ENCODE measurements at regions not wholly inside any gene's neighbourhood (a gene's known extent, or its start where the extent isn't known, plus 50 kb on each side); places are given as distances from the start of the nearest gene placed in this dataset.

DNA sequence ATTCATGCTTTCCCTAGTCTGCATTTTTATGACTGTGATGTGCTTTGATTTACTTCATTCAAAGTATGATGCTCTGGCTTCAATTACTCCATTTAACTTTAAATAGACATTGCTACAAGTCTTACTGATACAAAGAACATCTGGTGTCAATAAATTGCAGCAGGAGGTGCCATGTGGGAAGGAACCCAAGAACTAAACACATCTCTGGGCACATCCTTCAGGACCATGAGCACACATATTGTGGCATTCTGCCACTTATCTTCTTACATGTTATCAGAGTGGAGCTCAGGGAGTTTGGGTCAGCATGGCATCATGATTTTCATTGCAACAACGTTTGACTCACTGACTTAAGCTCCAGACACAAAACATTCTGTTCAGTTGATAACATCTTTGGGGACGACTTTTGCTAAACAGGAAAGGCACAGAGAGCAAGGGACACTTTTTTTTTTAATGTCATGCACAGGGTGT, 227.0 kb downstream of the DKK1 start:
- no peaks in the 10 kb centered on the region for H3K4me1 Mint-ChIP-seq
- POLR2A ChIA-PET, result no interaction called here
- peaks cover 0 to 16% (median 3%) of the 10 kb centered on the region in 9 donors for H3K9me3 Mint-ChIP-seq
- H3K4me3 Mint-ChIP-seq, result no peak overlapping the region
- ATAC-seq (no peak), DNase-seq (no peak)
- H3K27me3 Mint-ChIP-seq, result no peaks in the 10 kb centered on the region
- no peak overlapping the region for H3K27ac Mint-ChIP-seq
- H3K36me3 Mint-ChIP-seq, result peaks cover 0 to 4% (median 0%) of the 10 kb centered on the region in 3 donors

GRCh38 chr10:52542906-52543305, 228.8 kb downstream of the DKK1 start:
- Mint-ChIP-seq H3K4me1 (no peaks in the 10 kb centered on the region), H3K9me3 (peaks cover 0 to 10% (median 4%) of the 10 kb centered on the region in 9 donors), H3K36me3 (peaks cover 0 to 4% (median 0%) of the 10 kb centered on the region in 3 donors), H3K4me3 (no peak overlapping the region), H3K27ac (no peak overlapping the region), H3K27me3 (no peaks in the 10 kb centered on the region)
- no peak for ATAC-seq
- POLR2A ChIA-PET, result no interaction called here
- DNase-seq, result no peak

- no peak for DNase-seq
- peaks cover 0 to under 1% (median 0%) of the 10 kb centered on the region in 3 donors for H3K36me3 Mint-ChIP-seq
- peaks cover 0 to 20% (median 3%) of the 10 kb centered on the region in 9 donors for H3K9me3 Mint-ChIP-seq
- H3K4me1 Mint-ChIP-seq, result no peaks in the 10 kb centered on the region
- peaks cover 0 to 4% (median 0%) of the 10 kb centered on the region in 5 donors for H3K27me3 Mint-ChIP-seq
- POLR2A ChIA-PET, result no interaction called here
- no peak overlapping the region for H3K27ac Mint-ChIP-seq
- H3K4me3 Mint-ChIP-seq, result no peak overlapping the region
- no peak for ATAC-seq
Measured at GRCh38 chr10:52551046-52551445, 221.5 kb downstream of the MBL2 start.

DNA sequence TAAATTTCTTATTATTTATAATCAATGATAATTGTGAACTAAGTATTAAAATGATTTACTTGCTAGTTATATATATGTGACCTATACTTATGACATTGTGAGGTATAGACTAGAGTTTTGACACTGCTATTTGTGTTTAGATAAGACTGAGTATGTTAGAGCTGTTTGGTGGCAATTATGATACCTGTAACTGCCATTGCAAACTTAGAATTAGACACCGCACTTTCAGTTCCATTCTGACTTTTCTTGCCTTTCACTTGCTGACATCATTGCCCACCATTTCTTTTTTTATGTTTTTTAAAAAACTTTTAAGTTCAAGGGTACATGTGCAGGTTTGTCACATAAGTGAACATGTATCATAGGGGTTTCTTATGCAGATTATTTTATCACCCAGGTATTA, 214.5 kb downstream of the MBL2 start:
- no peak overlapping the region for H3K27ac Mint-ChIP-seq
- H3K4me3 Mint-ChIP-seq, result no peak overlapping the region
- ATAC-seq (no peak), DNase-seq (no peak)
- H3K9me3 Mint-ChIP-seq, result peaks cover 0 to 13% (median 0%) of the 10 kb centered on the region in 9 donors
- H3K27me3 Mint-ChIP-seq, result peaks cover 0 to 4% (median 0%) of the 10 kb centered on the region in 5 donors
- POLR2A ChIA-PET, result no interaction called here
- H3K36me3 Mint-ChIP-seq, result no peaks in the 10 kb centered on the region
- H3K4me1 Mint-ChIP-seq, result no peaks in the 10 kb centered on the region

- Mint-ChIP-seq H3K27ac (no peak overlapping the region), H3K27me3 (no peaks in the 10 kb centered on the region), H3K36me3 (no peaks in the 10 kb centered on the region), H3K4me3 (no peak overlapping the region), H3K4me1 (no peaks in the 10 kb centered on the region), H3K9me3 (peaks cover 0 to 8% (median 0%) of the 10 kb centered on the region in 9 donors)
- ATAC-seq (no peak), DNase-seq (no peak)
- POLR2A ChIA-PET, result no interaction called here
Measured at GRCh38 chr10:52561322-52561721, 211.3 kb downstream of the MBL2 start.

GRCh38 chr10:52563360-52563759, 209.2 kb downstream of the MBL2 start:
- H3K4me1 Mint-ChIP-seq, result no peaks in the 10 kb centered on the region
- H3K4me3 Mint-ChIP-seq, result no peak overlapping the region
- H3K27ac Mint-ChIP-seq, result no peak overlapping the region
- ATAC-seq (no peak), DNase-seq (no peak)
- no peaks in the 10 kb centered on the region for H3K27me3 Mint-ChIP-seq
- peaks cover 0 to 8% (median 0%) of the 10 kb centered on the region in 9 donors for H3K9me3 Mint-ChIP-seq
- POLR2A ChIA-PET, result no interaction called here
- H3K36me3 Mint-ChIP-seq, result no peaks in the 10 kb centered on the region

DNA sequence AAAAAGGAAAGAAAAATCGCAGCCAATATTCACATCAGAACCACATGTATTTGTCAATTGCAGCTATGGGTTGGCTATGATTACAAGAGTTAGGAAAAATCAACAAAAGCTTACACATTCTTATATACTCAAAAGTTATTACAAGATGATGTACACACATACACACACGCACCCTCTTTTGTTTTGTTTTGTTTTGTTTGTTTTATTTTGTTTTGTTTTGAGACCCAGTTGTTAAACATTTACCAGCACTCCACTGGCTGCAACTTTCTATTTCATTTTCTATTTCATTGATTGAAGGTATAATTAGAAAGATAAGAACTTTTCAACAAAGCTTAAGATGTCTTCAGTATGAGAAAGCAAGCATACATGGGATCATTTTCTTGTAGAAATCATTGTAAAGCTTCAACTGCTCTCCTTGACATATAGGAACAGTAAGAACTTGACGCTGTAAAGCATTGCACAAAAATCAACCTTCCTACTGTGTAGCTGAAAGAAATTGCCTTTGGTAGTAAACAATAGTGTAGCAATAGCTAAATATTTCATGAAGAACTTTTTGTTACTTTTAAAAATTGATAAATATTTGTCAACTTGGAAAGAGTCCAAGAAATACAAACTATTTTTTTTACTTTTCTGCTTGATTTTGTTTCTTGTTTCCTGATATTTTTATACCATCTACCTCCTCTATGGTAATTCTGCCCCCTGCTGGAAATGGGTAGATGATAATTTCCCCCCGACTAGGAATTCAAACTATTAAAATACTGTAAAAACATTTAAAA, 205.9 kb downstream of the MBL2 start:
- no peak for ATAC-seq
- H3K27me3 Mint-ChIP-seq, result no peaks in the 10 kb centered on the region
- no peaks in the 10 kb centered on the region for H3K36me3 Mint-ChIP-seq
- H3K9me3 Mint-ChIP-seq, result peaks cover 0 to 5% (median 0%) of the 10 kb centered on the region in 9 donors
- no peaks in the 10 kb centered on the region for H3K4me1 Mint-ChIP-seq
- H3K27ac Mint-ChIP-seq, result no peak overlapping the region
- no peak overlapping the region for H3K4me3 Mint-ChIP-seq
- DNase-seq, result no peak
- POLR2A ChIA-PET, result no interaction called here

DNA sequence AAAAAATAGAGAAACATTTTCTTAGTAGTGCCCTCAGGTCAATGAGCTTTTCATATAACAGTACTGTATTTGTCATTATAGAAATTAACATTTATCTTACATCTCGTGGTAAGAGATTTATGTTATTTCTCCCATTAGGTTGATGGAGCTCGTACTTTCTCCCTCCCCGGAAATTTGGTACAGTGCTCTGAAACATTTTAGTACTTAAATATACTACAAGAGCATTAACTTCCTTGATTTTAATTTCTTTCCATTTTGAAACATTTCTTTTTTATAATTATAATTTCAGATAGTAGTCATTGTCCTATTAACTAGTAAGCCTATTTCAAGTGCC, 205.4 kb downstream of the MBL2 start:
- Mint-ChIP-seq H3K36me3 (no peaks in the 10 kb centered on the region), H3K4me3 (no peak overlapping the region), H3K4me1 (no peaks in the 10 kb centered on the region), H3K27me3 (no peaks in the 10 kb centered on the region), H3K9me3 (peaks cover 0 to 4% (median 0%) of the 10 kb centered on the region in 9 donors), H3K27ac (no peak overlapping the region)
- ATAC-seq (no peak), DNase-seq (no peak)
- POLR2A ChIA-PET, result no interaction called here

GRCh38 chr10:52568309-52568708, 204.3 kb downstream of the MBL2 start:
- no peaks in the 10 kb centered on the region for H3K4me1 Mint-ChIP-seq
- ATAC-seq (no peak), DNase-seq (no peak)
- H3K27me3 Mint-ChIP-seq, result no peaks in the 10 kb centered on the region
- peaks cover 0 to 3% (median 0%) of the 10 kb centered on the region in 9 donors for H3K9me3 Mint-ChIP-seq
- H3K4me3 Mint-ChIP-seq, result no peak overlapping the region
- no peak overlapping the region for H3K27ac Mint-ChIP-seq
- no peaks in the 10 kb centered on the region for H3K36me3 Mint-ChIP-seq
- POLR2A ChIA-PET, result no interaction called here

- no peak overlapping the region for H3K4me3 Mint-ChIP-seq
Measured at GRCh38 chr10:52570490-52570889, 202.1 kb downstream of the MBL2 start.

DNA sequence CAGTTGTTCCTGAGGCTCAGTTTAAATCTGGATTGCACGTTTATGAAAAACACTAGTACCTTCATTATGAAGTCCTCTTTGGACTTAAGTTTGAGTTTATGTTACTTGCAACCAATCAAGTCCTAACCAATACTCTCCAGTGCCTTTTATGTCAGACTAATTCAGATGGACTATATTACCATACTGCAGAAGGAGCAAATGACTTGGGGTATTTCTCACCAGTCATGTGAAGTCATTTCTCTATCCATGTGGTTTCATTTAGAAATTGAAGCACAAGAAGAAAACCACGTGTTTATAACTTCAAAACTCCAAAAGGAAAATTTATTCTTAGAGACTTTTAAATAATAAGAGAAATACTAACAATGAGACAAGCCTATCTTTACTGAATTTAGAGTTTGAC, 201.6 kb downstream of the MBL2 start:
- no peaks in the 10 kb centered on the region for H3K4me1 Mint-ChIP-seq
- DNase-seq (no peak), ATAC-seq (no peak)
- no peaks in the 10 kb centered on the region for H3K36me3 Mint-ChIP-seq
- POLR2A ChIA-PET, result no interaction called here
- H3K27me3 Mint-ChIP-seq, result no peaks in the 10 kb centered on the region
- H3K27ac Mint-ChIP-seq, result no peak overlapping the region
- H3K9me3 Mint-ChIP-seq, result peaks cover 0 to 4% (median 0%) of the 10 kb centered on the region in 9 donors
- H3K4me3 Mint-ChIP-seq, result no peak overlapping the region

More at GRCh38 chr10:52570490-52570889, 202.1 kb downstream of the MBL2 start:
- Mint-ChIP-seq H3K27ac (no peak overlapping the region), H3K36me3 (no peaks in the 10 kb centered on the region), H3K9me3 (peaks cover 0 to 4% (median 0%) of the 10 kb centered on the region in 9 donors), H3K4me1 (no peaks in the 10 kb centered on the region), H3K27me3 (no peaks in the 10 kb centered on the region)
- ATAC-seq (no peak), DNase-seq (no peak)
- POLR2A ChIA-PET, result no interaction called here

DNA sequence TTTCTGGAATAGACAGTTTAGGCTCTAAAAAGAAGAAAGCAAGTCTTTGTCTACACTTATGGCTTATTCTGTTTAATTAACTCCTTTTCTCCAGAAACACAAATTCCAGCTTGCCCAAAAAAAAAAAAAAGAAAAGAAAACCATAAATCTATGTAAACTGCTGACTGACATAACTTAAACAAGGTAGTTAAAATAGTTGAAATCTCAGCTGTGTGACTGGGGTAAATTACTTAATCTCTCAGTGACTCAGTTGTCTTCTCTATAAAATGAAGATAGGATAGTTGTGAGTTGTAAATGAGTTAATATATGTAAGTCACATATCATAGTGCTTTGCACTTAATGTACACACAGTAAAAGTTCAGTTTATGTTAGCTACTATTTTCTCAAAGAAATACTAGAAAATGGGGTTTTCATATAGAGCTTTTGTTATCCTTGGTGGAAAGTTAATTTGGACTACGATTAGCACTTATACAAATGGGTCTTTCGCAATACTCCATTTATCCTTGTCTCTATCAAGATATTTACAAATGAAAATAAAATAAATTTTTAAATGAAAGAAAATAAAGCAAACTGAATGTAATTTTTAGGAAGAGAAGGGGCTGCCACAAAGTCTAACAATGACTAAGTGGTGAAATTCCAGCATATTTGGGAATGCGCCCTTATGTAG, 200.9 kb downstream of the MBL2 start:
- Mint-ChIP-seq H3K4me3 (no peak overlapping the region), H3K4me1 (no peaks in the 10 kb centered on the region), H3K9me3 (peaks cover 0 to 4% (median 0%) of the 10 kb centered on the region in 9 donors), H3K27ac (no peak overlapping the region), H3K36me3 (no peaks in the 10 kb centered on the region), H3K27me3 (no peaks in the 10 kb centered on the region)
- POLR2A ChIA-PET, result no interaction called here
- DNase-seq (no peak), ATAC-seq (no peak)

DNA sequence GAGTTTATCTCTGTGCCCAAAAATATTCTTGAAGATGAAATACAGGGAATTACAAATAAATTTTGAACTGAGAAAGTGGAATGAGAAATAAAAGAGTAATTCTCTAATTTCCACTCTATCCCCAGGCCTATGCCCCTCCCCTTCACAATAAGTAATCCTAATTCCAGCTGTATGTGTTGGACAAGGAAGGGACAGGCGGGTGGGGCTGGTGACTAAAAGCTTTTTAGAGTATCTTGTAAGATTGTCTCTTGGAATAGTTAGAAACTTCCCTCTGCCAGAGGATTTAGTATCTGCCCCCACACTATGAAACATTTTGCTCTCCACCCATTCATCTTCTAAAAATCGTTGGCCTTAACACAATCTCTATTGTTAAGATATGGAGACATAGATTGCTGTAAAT, 199.2 kb downstream of the MBL2 start:
- no peaks in the 10 kb centered on the region for H3K4me1 Mint-ChIP-seq
- POLR2A ChIA-PET, result no interaction called here

More for the DNA sequence above, 199.2 kb downstream of the MBL2 start:
- peaks cover 0 to 4% (median 0%) of the 10 kb centered on the region in 9 donors for H3K9me3 Mint-ChIP-seq
- no peak overlapping the region for H3K27ac Mint-ChIP-seq
- DNase-seq (no peak), ATAC-seq (no peak)
- H3K36me3 Mint-ChIP-seq, result no peaks in the 10 kb centered on the region
- no peaks in the 10 kb centered on the region for H3K27me3 Mint-ChIP-seq
- no peak overlapping the region for H3K4me3 Mint-ChIP-seq
